Lower leg skin (tissue), 4 donors: ENCODE measurements at regions not wholly inside any gene's neighbourhood (a gene's known extent, or its start where the extent isn't known, plus 50 kb on each side); places are given as distances from the start of the nearest gene placed in this dataset.
"Not testable (repeated sequence)": the region's sequence is repeated elsewhere in the genome, so short reads cannot be mapped to it uniquely, and the experiment has no call there.

Experiments
- DNase-seq, 2 donors: peaks; one replicate each; pipeline ENCODE4 v3.0.0-alpha.2; 2019; ENCODE audit warnings: low spot score in 2 of 2
- H3K4me3 ChIP-seq: fragments of 200-600 bp; sonication (generic); 2 replicates; pipeline ENCODE4 v1.5.1; 2017; ENCODE audit warnings: mild to moderate bottlenecking, low read depth; ENCODE audit not compliant: poor library complexity, severe bottlenecking
- CTCF ChIP-seq, 3 donors: fragments of 450-650 bp; IDR thresholded peaks; one replicate each; pipeline ENCODE4 v1.5.1; 2016; ENCODE audit warnings: antibody characterized with exemption in 3 of 3, mild to moderate bottlenecking in 3 of 3, moderate library complexity in 2 of 3
- POLR2A ChIP-seq, 2 donors: fragments of 450-650 bp; IDR thresholded peaks; one replicate each; pipeline ENCODE4 v1.6.1; 2016 to 2017; ENCODE audit warnings: antibody characterized with exemption in 2 of 2, mild to moderate bottlenecking in 1 of 2, moderate library complexity in 1 of 2
- WGBS, 2 donors: methylation state at CpG; one replicate each; pipeline ENCODE4 v1.1.5; 2018; 5-methylcytosine and 5-hydroxymethylcytosine counted together
- intact Hi-C: fragments of 100-400 bp; cut with DNase I; formaldehyde crosslinking; loops from one replicate; pipeline ENCODE4 v1.15.0; 2023; ENCODE audit warnings: low total_unique reads

- 11 to 14% methylated on average over 1 of the region's 1 CpG for WGBS, 2 donors
- H3K4me3 ChIP-seq, result no peak overlapping the region
- TF ChIP-seq POLR2A (IDR thresholded peaks at IDR 0.05), result no peak
- no peak for TF ChIP-seq CTCF (IDR thresholded peaks at IDR 0.05)
- no peak for DNase-seq
- intact Hi-C loops, result no loop called here
Observed at GRCh38 chr13:88288326-88288725, 617.2 kb downstream of the SLITRK5 start.

GRCh38 chr13:88291731-88292130 lies 620.6 kb downstream of the SLITRK5 start:
- DNase-seq, intact Hi-C loops, H3K4me3 ChIP-seq: not testable (repeated sequence)
- 96 to 98% methylated on average over 21 to 26 of the region's 26 CpGs for WGBS, 2 donors

- intact Hi-C loops, result no loop called here
- WGBS, 2 donors, result 80 to 83% methylated on average over 4 of the region's 4 CpGs
- H3K4me3 ChIP-seq, result no peak overlapping the region
- no peak for TF ChIP-seq POLR2A (IDR thresholded peaks at IDR 0.05)
- TF ChIP-seq CTCF (IDR thresholded peaks at IDR 0.05), result no peak
- DNase-seq, result no peak
Observed at GRCh38 chr13:88294368-88294767, 623.2 kb downstream of the SLITRK5 start.

- no peak overlapping the region for H3K4me3 ChIP-seq
- TF ChIP-seq POLR2A (IDR thresholded peaks at IDR 0.05) (no peak), CTCF (IDR thresholded peaks at IDR 0.05) (no peak)
- WGBS, 2 donors, result 77 to 82% methylated on average over 3 of the region's 3 CpGs
- no peak for DNase-seq
- intact Hi-C loops, result no loop called here
Observed at GRCh38 chr13:88303157-88303556, 632.0 kb downstream of the SLITRK5 start.

GRCh38 chr13:88303605-88304004 lies 632.4 kb downstream of the SLITRK5 start:
- no peak for TF ChIP-seq CTCF (IDR thresholded peaks at IDR 0.05)
- no peak for TF ChIP-seq POLR2A (IDR thresholded peaks at IDR 0.05)
- no peak for DNase-seq
- no peak overlapping the region for H3K4me3 ChIP-seq
- 78 to 82% methylated on average over 4 of the region's 4 CpGs for WGBS, 2 donors
- intact Hi-C loops, result no loop called here

GRCh38 chr13:88314496-88314895 lies 643.3 kb downstream of the SLITRK5 start:
- DNase-seq, result no peak
- H3K4me3 ChIP-seq, result no peak overlapping the region
- intact Hi-C loops, result no loop called here
- no peak for TF ChIP-seq CTCF (IDR thresholded peaks at IDR 0.05)
- no peak for TF ChIP-seq POLR2A (IDR thresholded peaks at IDR 0.05)
- WGBS, 2 donors, result 61 to 67% methylated on average over 1 of the region's 1 CpG
